ENCODE measurements at regions not wholly inside any gene's neighbourhood (a gene's known extent, or its start where the extent isn't known, plus 50 kb on each side); places are given as distances from the start of the nearest gene placed in this dataset.
"Not testable (repeated sequence)": the region's sequence is repeated elsewhere in the genome, so short reads cannot be mapped to it uniquely, and the experiment has no call there.

DNA sequence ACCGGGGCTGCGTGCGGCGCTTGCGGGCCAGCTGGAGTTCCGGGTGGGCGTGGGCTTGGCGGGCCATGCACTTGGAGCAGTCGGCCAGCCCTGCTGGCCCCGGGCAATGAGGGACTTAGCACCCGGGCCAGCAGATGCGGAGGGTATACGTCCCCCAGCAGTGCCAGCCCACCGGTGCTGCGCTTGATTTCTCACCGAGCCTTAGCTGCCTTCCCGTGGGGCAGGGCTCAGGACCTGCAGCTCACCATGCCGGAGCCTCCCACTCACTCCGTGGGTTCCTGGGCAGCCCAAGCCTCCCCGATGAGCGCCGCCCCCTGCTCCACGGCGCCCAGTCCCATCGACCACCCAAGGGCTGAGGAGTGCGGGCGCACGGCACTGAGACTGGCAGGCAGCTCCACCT lies 51.4 kb upstream of the INPP4B start:
- not testable (repeated sequence) for FAIRE-seq

DNA sequence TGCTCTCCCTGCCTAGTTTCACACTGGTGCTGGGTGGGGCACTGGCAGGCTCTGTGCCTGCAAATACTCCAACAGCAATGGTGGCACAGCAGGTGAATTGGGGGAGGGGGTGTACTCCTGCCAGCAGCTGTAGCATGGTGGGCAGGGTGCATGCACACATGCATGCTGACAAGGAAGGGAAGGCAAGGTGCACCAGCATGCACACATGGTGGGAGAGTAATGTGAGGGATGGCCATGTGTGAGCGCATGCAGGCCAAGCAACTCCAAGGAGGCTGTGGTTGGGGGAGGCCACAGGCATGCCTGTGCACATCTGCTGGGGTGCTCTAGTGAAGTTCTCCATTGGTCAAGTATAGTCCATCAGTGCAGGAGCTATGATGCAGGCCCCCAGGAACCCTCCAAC lies 54.5 kb upstream of the INPP4B start:
- no peak for FAIRE-seq

DNA sequence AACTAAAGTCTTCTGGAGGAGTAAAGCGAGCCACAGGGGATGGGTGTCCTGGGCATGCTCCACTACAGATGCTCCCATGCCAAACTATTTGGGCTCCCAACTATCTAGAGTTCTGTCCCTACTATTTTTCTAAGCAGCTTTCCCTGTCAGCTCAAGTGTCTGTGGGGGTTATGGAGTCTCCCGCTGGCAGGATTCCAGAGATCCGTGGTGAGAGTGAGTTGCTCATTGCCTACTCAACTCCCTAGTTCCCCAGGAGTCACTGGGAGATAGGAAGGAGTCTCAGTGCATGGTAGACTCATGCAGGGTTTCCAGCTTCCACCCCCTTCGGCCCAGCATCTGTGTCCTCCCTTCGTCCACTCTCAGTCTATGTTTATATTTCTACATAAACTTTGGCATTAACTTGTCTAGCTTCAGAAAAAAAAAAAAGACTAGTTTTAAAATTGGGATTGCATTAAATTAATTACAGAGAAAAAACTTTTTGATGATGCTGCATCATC lies 55.1 kb upstream of the INPP4B start:
- no peak for FAIRE-seq

DNA sequence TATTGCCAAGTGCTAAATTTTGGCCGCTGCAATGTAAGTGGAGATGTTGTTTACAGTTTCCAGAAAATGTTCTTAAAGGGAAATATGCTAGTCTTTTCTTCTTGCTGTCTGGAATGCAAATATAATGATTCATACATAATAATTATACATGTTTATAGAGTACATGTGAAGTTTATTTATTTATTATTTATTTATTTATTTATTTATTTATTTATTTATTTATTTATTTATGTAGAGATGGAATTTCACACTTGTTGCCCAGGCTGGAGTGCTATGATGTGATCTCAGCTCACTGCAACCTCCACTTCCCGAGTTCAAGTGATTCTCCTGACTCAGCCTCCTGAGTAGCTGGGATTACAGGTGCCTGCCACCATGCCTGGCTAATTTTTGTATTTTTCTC lies 57.5 kb upstream of the INPP4B start:
- FAIRE-seq = not testable (repeated sequence)

GRCh38 chr4:142909908-142910307 lies 63.8 kb upstream of the INPP4B start:
- no peak for FAIRE-seq

DNA sequence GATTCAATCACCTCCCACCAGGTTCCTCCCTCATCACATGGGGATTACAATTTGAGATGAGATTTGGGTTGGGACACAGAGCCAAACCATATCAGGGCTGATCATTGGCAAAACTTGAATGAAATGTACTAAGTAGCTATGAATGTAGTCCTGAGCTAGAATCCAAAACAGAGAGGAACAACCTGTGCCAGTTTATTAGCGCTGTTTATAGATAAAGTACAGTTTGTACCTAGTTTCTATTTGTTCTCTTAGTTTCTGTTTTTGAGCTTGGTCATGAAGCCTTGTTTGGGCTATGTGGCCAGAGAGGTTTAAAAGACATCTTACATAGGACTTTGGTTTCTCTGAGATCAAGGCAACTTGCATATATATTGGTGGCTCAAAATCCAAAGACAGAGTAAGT lies 66.9 kb upstream of the INPP4B start:
- FAIRE-seq = no peak

DNA sequence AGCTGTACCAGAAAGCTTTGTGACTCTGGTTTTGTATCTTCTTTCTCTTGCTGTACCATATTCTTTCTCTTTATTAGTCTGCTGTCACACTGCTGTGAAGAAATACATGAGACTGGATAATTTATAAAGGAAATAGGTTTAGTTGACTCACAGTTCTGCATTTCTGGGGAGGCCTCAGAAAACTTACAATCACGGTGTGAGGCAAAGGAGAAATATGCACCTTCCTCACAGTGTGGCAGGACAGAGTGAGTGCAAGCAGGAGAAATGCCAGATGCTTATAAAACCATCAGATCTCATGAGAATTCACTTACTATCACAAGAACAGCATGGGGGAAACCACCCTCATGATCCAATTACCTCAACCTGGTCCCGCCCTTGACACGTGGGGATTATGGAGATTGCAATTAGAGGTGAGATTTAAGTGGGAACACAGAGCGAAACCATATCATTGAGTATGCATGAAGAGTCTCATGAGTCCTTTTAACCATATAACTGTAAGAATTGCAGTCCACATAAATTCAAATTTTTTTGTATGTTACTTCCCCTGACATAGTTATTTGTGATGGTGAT lies 67.4 kb upstream of the INPP4B start:
- FAIRE-seq = no peak

DNA sequence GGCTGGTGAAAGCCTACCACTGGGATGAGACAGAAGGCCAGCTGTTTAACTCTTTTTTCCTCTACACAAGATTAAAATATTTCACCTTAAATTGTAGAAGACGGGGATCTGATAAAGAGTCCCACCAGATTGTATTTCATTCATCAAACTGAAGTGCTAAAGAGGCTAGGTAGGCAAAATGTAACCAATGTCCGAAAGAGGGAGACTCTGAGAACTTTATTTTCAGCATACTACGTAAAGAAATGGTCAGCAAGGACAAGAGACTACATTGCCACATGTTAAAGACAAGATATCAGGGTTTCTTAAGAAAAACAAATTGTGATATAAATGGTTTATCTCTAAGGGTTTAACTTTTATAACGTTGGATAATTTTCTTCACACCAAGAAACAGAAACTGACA lies 71.6 kb upstream of the INPP4B start:
- no peak for FAIRE-seq

- no peak for FAIRE-seq
Observed at GRCh38 chr4:142922720-142923119, 76.6 kb upstream of the INPP4B start.

- FAIRE-seq = no peak
Observed at GRCh38 chr4:142923619-142924018, 77.5 kb upstream of the INPP4B start.

DNA sequence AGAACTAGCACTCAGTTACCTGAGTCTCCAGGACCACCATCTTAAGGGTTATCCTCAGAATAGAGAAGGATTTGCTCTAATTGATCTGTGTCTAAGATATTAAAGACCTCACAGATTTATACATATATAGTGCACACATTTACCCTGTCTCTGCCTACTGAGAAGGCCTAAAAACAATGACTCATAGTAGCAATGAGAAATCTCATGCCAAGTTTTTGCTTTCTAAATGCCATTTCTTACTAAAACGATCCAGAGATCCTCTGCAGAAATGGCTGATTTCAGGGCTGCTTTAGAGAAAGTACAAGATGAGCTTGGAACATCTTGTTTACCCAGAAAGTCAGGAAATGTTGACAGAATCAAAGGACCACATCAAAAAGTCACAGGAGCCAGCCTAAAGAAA lies 79.1 kb upstream of the INPP4B start:
- peak; percentile 9 for FAIRE-seq

DNA sequence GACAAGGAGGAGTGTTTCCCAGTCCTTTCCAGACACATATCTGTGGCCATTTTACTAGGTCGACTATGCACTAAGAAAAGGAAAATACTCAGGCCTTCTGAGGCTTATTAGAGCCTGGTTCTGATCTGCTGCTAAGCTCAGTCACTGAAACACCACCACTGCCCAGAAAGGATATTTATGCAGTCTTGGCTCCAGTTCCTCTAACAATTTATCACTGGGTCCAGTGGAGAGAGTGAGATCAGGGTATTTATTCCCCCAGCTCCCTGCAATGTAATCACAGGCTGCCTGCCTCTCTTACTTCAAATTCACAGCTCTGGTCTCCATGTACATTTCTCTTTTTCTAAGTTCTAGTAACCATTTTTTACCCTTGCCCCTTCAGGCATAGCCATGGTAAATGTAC lies 81.6 kb upstream of the INPP4B start:
- no peak for FAIRE-seq

- FAIRE-seq = no peak
Observed at GRCh38 chr4:142929526-142929925, 83.4 kb upstream of the INPP4B start.

- no peak for FAIRE-seq
Observed at GRCh38 chr4:142933207-142933606, 87.1 kb upstream of the INPP4B start.

- peak; percentile 92 for FAIRE-seq
Observed at GRCh38 chr4:142940425-142941330, 94.6 kb upstream of the INPP4B start.

DNA sequence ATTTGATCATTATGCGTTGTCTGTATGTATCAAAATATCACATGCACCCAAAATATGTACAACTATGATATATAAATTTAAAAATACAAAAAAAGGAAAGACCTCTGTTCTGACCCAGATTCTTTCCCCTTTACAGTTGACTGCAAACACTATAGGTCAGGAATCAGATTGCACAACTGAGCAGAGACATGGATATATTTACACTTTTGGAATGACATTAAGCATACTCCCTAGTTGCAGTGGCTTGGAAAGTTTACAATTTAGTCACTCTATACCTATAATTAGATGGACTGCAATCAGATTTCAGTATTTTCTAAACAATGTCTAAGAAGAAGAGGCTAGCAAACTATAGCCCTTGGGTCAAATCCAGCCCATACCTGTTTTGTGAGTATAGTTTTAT lies 98.5 kb upstream of the INPP4B start:
- FAIRE-seq = no peak

- FAIRE-seq = no peak
Observed at GRCh38 chr4:142952821-142953580, 106.9 kb upstream of the INPP4B start.

DNA sequence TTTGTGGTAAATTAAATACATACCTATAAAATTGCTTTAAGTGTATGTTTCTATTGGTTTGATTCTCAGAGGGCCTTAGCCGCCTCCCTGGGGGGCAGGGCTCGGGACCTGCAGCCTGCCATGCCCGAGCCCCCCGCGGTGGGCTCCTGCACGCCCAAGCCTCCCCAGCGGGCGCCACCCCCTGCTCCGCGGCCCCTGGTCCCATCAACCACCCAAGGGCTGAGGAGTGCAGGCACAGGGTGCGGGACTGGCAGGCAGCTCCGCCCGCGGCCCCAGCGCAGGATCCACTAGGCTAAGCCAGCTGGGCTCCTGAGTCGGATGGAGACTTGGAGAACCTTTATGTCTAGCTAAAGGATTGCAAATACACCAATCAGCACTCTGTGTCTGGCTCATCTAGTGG lies 108.3 kb upstream of the INPP4B start:
- no peak for FAIRE-seq

DNA sequence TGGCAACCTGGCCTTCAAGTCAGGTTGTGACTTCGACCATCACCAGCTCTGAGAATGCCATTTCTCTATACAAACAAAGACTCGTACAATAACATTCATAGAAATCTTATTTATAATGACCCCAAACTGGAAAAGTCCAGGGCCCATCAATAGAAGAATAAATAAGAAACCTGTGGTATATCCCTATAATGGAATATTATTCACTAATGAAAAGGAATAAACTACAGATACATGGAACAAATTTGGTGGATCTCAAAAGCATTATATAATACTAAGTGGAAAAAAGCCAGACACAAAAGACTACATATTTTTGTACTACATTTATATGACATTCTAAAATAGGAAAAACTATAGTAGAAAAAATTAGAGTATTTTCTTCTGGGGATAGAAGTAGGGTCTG lies 109.4 kb upstream of the INPP4B start:
- no peak for FAIRE-seq

- FAIRE-seq = no peak
Observed at GRCh38 chr4:142959173-142959572, 113.1 kb upstream of the INPP4B start.

DNA sequence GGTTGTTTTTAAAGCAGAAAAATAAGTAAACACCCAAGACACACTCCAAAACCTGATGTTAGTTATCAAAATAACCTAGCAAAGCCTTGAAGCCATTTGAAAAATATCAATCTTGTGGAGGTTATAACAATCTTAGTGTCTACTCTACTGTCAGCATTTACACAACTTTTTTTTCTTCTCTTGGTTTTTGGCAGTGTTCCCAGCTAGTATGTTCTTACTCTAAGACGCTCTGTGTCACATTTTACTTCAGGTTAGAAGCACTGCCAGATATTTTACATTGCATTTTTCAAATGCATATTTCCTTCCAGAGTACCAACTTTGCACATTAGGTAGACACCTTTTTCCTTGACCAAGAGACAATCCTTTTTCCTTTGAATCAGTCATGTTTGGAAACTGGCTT lies 114.0 kb upstream of the INPP4B start:
- FAIRE-seq = no peak

DNA sequence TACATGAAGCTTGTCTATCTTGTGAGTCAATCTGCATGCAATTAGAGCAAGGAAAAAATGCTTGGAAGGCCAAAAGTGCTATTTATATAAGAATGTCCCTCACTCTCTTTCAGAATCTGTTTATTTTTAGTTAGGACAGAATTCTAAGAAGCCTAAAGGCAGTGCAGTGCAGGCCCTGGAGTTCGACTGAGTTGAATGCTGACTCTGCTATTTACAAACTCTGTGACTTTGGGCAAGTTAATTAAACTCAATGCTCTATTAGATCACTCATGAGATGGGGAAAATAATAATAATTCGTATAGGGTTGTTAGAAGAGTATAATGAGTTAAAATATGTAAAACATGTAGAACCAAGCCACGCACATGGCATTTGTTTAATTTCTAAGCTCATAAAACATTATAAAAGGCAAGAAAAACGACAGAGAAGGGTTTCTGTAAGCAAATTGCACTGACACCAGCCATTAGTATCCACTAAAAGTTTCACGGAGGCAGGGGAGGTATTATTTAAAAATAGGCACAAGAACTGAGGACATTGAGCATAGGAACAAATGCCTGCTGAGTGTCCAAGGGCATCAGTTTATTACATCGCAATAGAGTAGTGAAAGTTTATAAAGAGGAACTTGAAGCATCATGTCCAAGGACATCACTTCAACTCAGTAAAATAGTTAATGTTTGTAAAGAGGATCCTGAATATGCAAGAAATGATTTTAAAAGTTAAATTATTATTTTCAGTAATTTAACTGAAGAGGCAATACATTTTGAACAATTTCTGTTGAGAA lies 115.0 kb upstream of the INPP4B start:
- peak; percentile 21 for FAIRE-seq

DNA sequence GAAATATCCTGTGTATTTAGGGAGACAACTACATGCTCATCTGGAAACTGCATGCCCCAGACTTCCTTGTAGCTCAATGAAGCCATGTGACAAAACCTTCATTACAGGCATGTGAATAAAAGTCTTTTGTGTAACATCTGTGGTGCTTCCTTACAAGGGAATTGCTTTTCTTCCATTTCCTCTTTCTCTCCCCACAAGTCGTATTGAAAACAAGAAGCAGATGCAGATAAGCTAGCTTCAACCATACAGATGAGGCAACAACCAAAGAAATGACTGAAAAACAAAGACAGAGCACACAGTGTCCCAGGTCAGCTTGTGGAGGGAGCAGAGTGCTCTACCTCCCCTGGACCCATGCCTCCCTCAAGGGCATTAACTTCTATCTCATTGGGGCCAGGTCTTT lies 115.8 kb upstream of the INPP4B start:
- FAIRE-seq = no peak

All from islet of Langerhans (tissue), 1 donor.